HG02588 (cell line): ENCODE measurements at regions not wholly inside any gene's neighbourhood (a gene's known extent, or its start where the extent isn't known, plus 50 kb on each side); places are given as distances from the start of the nearest gene placed in this dataset.

Experiments used
- ATAC-seq: cut with Tn5 transposase; IDR thresholded peaks from one replicate; pipeline ENCODE4 v1.9.1; 2021; ENCODE audit warnings: mild to moderate bottlenecking, moderate library complexity; ENCODE audit not compliant: unreplicated experiment

- no peak for ATAC-seq
These were observed 789.0 kb downstream of the TBC1D22A start for GRCh38 chr22:47551431-47551775.

DNA sequence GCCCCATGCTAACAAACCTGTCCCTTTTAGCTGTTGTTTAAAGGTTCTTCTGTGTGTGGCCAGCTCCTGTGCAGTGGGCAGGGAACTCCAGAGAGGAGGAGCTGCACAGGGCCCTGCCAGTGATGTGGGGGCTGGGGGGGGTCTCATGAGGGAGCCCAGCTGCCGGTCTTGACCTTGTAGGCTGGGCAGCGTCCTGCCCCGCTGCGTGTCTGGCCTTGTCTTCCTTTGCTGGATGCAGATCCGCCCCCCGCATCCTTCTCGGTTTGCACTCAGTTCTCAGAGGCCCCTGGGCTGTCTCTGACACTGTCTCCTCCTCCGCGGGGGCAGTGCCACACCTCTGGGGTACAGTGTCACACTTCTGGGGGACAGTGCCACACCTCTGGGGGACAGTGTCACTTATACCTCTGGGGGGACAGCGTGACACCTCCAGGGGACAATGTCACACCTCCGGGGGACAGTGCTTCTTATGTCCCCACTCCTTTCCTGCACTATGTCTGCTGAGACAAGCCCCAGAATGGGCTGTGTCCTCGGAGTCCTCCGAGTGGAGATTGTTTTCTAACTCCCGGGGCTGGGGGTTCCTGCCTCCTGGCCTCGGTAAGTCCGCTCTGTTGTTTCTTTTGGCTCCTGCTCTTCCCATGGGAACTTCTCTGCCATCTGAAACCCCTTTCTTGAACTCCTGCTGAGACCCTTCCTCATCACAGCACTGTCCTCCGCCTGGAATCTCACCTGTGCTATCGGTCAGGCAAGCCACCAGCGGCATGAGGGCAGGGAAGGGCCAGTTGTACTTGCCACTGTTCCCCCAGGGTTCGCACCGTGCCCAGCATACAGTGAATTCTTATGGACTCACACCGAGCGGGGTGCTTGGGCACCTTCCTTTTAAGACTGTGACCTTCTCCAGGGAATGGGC is 788.3 kb downstream of the TBC1D22A start:
- no peak for ATAC-seq

DNA sequence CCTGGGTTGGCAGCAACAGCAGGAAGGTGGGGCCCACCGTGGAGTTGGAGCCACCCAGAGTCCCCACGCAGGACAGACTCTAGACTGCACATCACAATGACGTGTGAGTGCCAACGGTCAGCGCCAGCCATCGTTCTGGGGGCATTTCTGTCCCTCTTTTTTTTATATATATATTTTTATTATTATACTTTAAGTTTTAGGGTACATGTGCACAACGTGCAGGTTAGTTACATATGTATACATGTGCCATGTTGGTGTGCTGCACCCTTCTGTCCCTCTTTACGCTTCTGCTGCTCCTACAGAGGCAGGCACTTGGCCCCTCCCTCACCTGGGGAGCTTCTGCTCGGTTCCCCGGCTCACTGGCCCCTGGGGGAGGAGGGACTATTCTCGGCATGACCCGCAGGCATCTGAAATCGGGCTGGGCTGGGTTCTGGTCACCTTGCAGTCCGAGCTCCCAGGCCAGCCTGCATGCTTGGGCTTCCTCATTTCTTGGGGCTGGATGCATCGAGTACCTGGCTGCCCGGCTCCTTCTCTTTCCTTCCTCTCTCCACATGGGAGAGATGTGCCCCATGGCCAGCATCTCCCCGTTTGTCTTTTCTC is 787.4 kb downstream of the TBC1D22A start:
- no peak for ATAC-seq

DNA sequence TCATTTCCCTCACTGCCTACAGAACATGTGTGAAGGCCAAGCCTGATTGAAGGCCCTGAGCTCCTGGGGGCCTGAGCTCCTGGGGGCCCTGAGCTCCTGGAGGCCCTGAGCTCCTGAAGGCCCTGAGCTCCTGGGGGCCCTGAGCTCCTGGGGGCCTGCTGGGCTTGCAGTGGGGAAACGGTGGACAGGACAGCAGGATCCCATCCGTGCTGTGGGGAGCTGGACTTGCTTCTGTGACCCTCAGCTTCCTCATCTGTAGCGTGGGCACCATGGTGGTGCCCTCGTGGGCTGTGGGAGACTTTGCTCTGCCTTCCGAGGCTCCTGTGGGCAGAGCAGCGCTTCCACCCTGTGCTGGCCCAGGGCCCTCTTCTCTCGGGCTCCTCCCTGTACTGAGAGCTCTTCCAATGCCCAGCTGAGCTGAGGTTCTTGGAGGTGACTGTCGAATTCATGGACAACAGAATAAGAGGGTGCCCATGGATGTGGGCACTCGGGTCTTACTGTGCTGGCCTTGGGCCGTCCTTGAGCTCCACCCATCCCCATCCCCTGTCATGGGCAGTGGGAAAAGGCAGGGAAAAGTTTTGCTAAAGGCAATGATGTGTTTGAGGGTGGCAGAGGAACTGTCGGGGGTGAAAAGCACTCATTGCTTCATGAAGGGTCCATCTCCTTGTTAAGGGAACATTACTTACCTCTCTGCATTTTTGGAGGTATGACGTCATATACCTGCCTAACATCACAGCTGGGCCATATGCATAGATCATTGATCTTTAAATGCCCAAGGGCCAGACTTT is 786.7 kb downstream of the TBC1D22A start:
- no peak for ATAC-seq

DNA sequence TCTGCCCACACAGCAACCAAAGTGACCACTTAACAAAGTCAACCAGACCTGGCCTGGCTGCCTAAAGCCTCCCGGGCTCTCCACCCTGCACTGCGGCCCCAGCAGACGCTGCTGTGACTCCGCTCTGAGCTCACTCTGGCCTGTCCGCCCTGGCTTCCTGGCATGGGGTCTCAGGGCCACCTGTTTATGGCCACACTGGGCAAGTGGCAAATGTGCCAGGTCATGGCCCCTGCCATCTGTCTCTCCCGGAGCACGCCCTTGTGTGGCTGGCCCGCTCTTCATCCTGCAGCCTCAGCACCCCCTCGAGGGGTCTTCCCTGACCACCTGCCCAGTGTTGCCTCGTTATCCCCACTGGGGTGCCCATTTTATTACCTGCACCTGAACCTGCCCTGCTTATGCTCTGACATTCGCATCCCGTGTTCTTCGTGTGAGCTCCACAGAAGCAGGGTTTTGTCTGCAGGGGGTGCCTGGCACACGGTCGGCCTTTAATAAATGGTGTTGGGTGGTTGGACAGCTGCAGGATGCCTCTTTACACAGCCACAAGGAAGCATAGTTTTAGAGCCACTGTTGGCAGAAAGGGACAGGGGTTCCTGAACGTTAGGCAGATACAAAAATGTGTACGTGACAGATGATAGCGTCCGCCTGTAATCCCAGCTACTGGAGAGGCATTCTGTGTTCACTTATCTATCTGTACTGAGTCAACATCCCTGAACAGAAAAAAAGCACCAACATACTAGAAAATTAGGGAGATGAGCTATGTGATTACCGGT is 785.6 kb downstream of the TBC1D22A start:
- ATAC-seq, result no peak

GRCh38 chr22:47547239-47547661 is 784.8 kb downstream of the TBC1D22A start:
- no peak for ATAC-seq

- no peak for ATAC-seq
These were observed 782.2 kb downstream of the TBC1D22A start for GRCh38 chr22:47544696-47545095.

DNA sequence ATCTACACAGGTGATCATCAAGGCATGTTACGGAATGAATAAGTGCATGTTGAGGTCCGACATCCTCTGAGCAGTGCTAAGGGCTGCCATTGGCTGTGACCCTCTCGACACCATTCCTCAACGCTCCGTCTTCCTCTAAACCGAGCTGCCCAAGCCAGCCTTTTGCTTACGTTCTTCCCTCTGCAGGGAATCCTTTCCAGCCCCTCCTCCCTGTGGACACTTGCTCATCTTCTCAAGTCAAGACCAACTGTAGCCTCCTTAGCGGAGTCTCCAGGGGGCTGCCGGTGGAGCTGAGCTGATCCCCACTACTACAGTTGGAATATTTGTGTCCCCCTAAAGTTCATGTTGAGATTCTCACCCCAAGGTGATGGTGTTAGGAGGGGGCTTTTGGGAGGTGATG is 781.0 kb downstream of the TBC1D22A start:
- no peak for ATAC-seq

GRCh38 chr22:47540011-47540410 is 777.6 kb downstream of the TBC1D22A start:
- no peak for ATAC-seq

DNA sequence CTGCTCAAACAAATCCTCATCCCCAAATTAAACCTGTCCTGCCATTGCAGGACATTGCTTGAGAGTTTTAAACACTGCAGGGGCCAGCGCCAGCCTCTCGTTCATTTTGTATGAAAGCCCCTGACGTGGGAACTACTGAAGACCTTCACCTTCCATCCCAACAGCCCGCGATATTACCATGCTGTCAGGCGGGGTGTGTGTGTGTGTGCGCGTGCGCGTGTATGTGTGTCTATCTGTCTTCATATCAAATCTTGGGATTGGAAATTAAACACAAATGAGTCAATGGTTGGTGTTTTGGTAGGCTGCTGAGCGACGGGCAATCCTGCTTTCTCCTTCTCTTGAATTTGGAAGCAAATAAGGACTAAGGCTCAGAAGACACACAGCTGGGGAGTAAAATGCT is 776.9 kb downstream of the TBC1D22A start:
- ATAC-seq, result no peak

- no peak for ATAC-seq
These were observed 773.2 kb downstream of the TBC1D22A start for GRCh38 chr22:47535681-47536080.

DNA sequence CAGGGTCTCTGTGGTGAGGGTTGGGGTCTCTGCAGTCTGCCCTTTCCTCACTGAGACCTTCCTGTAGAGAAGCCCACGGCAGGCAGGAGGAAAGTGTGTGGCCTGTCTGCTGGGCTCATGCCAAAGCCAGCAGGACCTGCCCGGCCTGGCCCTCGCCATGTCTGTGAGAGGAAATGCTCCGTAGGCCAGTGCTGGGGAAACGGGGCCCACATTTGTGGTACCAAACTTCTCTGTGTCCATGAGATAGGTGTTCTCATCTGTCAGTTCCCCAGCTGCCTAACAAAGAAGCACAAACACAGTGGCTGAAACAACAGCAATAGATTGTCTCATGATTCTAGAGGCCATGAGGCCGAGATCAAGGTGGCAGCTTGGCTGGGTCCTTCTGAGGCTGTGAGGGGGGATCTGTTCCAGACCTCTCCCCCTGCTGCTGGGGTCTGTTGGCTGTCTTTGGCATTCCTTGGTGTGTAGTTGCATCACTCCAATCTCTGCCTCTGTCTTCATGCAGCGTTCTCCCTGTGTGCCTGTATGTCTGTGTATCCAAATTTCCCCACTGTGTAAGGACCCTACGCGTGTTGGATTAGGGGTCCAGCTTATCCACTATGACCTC is 772.5 kb downstream of the TBC1D22A start:
- ATAC-seq, result no peak

DNA sequence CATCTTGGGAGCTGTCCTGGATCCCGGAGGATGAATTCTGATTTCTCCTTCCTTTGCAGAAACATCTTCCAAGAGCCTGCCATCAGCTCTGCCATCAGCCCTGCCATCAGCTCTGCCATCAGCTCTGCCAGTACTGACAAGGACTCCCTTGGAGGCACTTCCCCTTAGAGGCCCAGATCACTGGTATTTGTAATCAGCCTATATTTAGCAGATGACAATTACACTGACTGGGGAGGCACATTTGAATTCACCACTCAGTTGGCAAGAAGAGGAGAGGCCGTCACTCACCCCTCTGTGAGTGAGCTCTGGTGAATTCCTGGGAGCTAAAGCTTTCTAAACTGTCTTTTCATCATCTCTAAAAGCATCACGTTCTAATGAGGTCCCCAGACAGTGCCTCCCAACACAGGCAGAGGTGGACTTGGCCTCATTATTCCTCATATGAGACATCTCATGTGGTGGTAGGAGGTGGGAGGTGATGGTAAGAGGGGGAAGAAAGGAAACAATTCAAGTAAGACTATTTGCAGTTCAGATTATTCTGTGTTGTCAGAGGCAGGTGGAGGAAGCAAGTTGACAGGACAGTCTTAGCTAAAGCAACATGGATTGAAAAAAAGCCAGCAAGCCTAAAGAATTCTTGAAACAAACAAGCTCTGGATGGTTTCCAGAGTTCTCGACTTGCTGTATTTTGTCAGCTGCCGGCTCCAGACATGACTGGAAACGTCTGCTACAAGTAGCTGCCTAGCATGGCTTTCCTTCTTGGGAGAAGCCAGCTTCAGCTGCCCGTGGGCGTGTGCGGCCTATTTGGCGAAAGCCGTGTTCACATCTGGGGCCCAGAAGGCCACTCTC is 771.7 kb downstream of the TBC1D22A start:
- no peak for ATAC-seq

DNA sequence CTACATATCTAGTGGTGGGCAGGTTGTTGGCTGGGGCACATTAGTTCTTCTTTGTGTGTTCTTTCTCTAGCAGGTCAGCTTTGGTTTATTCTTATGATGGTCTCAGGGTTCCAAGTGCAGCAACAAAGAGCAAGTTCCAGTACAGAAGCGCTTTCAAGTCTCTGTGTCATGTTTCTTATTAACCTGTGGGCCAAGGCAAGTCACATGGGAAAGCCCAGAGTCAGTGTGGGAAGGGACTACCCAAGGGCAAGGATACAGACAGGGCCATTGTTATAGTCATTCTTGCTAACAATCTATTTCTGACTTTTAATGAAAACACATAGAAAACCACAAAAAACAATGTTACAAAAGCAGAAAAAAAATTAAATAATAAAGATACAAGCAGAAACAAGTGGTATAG is 754.6 kb downstream of the TBC1D22A start:
- ATAC-seq, result no peak

- ATAC-seq, result no peak
These were observed 753.1 kb downstream of the TBC1D22A start for GRCh38 chr22:47515384-47516125.

DNA sequence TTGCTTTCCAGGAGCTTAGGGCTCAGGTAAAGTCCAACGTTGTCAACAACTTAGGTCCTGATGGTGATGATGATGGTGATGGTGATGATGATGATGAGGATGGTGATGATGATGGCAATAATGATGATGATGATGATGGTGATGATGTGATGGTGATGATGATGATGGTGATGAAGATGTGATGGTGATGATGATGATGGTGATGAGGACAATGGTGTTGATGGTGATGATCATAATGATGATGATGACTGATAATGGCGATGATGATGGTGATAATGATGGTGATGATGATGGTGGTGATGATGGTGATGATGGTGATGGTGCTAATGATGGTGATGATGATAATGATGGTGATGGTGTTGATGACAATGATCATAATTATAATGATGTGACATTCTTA is 750.2 kb downstream of the TBC1D22A start:
- ATAC-seq, result no peak

DNA sequence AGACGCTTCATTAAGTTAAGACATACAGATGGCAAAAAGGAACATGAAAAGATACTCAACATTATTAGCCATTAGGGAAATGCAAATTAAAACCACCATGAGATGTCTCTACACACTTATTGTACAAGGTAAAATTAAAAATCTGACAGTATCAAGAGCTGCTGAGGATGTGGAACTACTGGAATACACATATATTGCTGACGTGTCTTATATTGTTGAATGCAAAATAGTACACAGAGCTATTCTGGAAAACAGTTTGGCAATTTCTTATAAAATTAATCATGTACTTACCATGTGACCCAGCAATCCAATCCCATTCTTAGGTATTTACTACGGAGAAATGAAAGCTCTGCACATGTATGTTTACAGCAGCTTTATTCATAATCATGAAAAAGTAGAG is 742.5 kb downstream of the TBC1D22A start:
- ATAC-seq, result no peak

DNA sequence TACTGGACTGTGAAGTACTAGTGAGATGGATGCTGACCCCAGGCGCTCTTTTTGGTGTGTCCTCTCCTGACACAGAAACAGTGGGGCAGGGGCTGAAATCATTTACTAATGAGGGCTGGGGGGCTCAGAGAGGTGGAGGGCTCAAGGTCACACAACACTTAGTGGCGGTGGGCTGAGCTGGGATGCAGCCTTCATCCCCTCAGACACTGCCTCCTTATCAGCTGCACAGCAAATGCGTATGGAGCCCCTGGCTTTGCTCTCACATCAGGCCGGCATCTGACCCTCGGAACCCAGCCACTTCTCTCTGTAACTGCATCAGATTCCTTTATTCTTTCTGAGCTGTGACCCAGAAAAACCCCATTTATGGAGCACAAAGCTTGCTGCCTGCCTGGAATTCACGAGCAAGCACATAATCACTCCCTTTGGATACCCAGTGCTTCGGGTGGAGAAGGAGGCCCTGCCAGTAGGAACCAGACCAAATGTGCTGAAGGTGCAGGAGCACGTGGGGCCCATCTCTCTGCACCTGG is 736.6 kb downstream of the TBC1D22A start:
- ATAC-seq, result no peak

- ATAC-seq, result no peak
These were observed 735.2 kb downstream of the TBC1D22A start for GRCh38 chr22:47497666-47498065.
